ENCODE measurements at regions not wholly inside any gene's neighbourhood (a gene's known extent, or its start where the extent isn't known, plus 50 kb on each side); places are given as distances from the start of the nearest gene placed in this dataset.

DNA sequence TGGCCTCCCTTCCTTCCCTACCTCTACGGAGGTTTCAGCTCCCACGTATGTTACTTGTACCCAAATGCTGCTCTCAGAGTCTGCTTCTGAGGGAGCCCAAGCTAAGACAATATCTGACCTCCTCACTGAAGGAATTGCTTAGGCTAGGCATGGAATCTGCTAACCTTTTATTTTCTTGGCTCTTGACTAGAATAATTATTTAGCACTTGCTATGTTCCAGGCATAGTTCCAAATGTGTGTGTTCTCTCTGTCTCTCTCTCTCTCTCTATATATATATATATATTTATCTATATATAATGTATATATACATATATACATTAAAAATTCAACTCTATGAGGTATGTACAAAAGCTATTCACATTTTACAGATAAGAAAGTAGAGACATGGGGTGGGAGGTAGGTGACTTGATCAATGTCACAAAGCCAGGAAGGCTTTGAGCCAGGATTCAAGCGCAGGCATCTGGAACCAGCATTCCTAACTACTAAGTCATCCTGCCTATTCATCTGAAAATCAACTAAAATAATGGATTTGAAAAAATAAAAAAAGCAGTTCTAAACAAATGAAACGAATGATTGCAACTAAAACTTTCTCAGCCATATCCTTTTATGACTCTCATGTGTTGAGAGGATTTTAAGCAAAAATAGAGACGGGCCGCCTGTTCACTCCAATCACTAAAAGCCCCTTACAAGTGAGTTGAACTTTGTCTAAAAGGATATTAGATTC lies 189.7 kb upstream of the JAG1 start:
- no peak for TF ChIP-seq CTCF (IDR thresholded peaks at IDR 0.05; ENCODE audit: low read depth, low read length)
- no peak for TF ChIP-seq EZH2phosphoT487 (IDR thresholded peaks at IDR 0.05; ENCODE audit: low read depth)

Measured in OCI-LY3 (cell line).